Gastroesophageal sphincter (tissue), 4 donors: ENCODE measurements at regions not wholly inside any gene's neighbourhood (a gene's known extent, or its start where the extent isn't known, plus 50 kb on each side); places are given as distances from the start of the nearest gene placed in this dataset.
"Not testable (repeated sequence)": the region's sequence is repeated elsewhere in the genome, so short reads cannot be mapped to it uniquely, and the experiment has no call there.

Experiments used
- ATAC-seq: fragments of 150-250 bp; one replicate; pipeline ENCODE4 v1.9.1; 2016; ENCODE audit warnings: mild to moderate bottlenecking, moderate library complexity
- H3K27ac ChIP-seq, 4 donors: fragments of 200-600 bp; sonication (generic) in 3 of 4; 1 replicate in 3 of 4; 2 replicates in 1 of 4; pipeline ENCODE4 v1.5.1; 2016 to 2019
- H3K27me3 ChIP-seq: fragments of 200-600 bp; sonication (generic); one replicate; pipeline ENCODE4 v1.5.1; 2019
- H3K36me3 ChIP-seq, 2 donors: fragments of 200-600 bp; sonication (generic); one replicate each; pipeline ENCODE4 v1.5.1; 2019; ENCODE audit warnings: control low read depth in 1 of 2
- H3K4me1 ChIP-seq, 3 donors: fragments of 200-600 bp; sonication (generic); 1 replicate in 2 of 3; 2 replicates in 1 of 3; pipeline ENCODE4 v1.5.1; 2016 to 2019; ENCODE audit warnings: control low read depth in 2 of 3
- H3K4me3 ChIP-seq, 2 donors: fragments of 200-600 bp; sonication (generic); one replicate each; pipeline ENCODE4 v1.5.1; 2019; ENCODE audit warnings: mild to moderate bottlenecking in 1 of 2, moderate library complexity in 1 of 2
- H3K9me3 ChIP-seq, 3 donors: fragments of 200-600 bp; sonication (generic); one replicate each; pipeline ENCODE4 v1.5.1; 2017 to 2019; ENCODE audit warnings: control low read depth in 2 of 3
- CTCF ChIP-seq, 4 experiments: fragments of 200-600 bp in 2 of 4; fragments of 450-650 bp in 2 of 4; sonication (generic) in 1 of 4; IDR thresholded peaks; one replicate each; pipeline ENCODE4 v1.5.1; 2017 to 2019; ENCODE audit warnings: antibody characterized with exemption in 4 of 4, mild to moderate bottlenecking in 2 of 4, moderate library complexity in 2 of 4
- EP300 ChIP-seq: sonication (generic); formaldehyde crosslinking; IDR thresholded peaks from one replicate; pipeline ENCODE4 v1.6.1; 2017; ENCODE audit warnings: antibody characterized with exemption, mild to moderate bottlenecking
- POLR2A ChIP-seq, 2 donors: fragments of 450-650 bp; IDR thresholded peaks; one replicate each; pipeline ENCODE4 v1.6.1; 2017; ENCODE audit warnings: antibody characterized with exemption in 2 of 2, mild to moderate bottlenecking in 2 of 2, moderate library complexity in 1 of 2
- POLR2AphosphoS5 ChIP-seq: sonication (generic); formaldehyde crosslinking; IDR thresholded peaks from one replicate; pipeline ENCODE4 v1.6.1; 2017; ENCODE audit warnings: antibody characterized with exemption
- WGBS, 2 donors: methylation state at CpG; one replicate each; pipeline ENCODE4 v1.1.5; 2018; ENCODE audit warnings: low coverage in 1 of 2; 5-methylcytosine and 5-hydroxymethylcytosine counted together

- WGBS, 2 donors: 29 to 36% methylated on average over 1 of the region's 1 CpG
- Histone ChIP-seq H3K27me3 (no peaks in the 10 kb centered on the region), H3K4me3 (no peak overlapping the region), H3K9me3 (no peaks in the 10 kb centered on the region), H3K36me3 (no peaks in the 10 kb centered on the region), H3K4me1 (no peaks in the 10 kb centered on the region), H3K27ac (no peak overlapping the region)
- TF ChIP-seq CTCF (IDR thresholded peaks at IDR 0.05): no peak
- no peak for TF ChIP-seq POLR2AphosphoS5
- no peak for TF ChIP-seq POLR2A (IDR thresholded peaks at IDR 0.05)
- TF ChIP-seq EP300: no peak
- ATAC-seq: no peak
These were observed 194.6 kb upstream of the RGS17 start for GRCh38 chr6:153325661-153326060.

GRCh38 chr6:153312634-153313033, 181.6 kb upstream of the RGS17 start:
- Histone ChIP-seq H3K4me1 (no peaks in the 10 kb centered on the region), H3K4me3 (no peak overlapping the region), H3K27me3 (no peaks in the 10 kb centered on the region), H3K9me3 (no peaks in the 10 kb centered on the region), H3K36me3 (no peaks in the 10 kb centered on the region), H3K27ac (no peak overlapping the region)
- no peak for TF ChIP-seq EP300
- no peak for TF ChIP-seq CTCF (IDR thresholded peaks at IDR 0.05)
- WGBS, 2 donors: 18 to 28% methylated on average over 3 of the region's 3 CpGs
- no peak for ATAC-seq

- Histone ChIP-seq H3K27me3 (no peaks in the 10 kb centered on the region), H3K4me3 (no peak overlapping the region), H3K36me3 (no peaks in the 10 kb centered on the region), H3K4me1 (no peaks in the 10 kb centered on the region), H3K27ac (no peak overlapping the region), H3K9me3 (no peaks in the 10 kb centered on the region)
- 24 to 40% methylated on average over 1 to 2 of the region's 2 CpGs for WGBS, 2 donors
- TF ChIP-seq EP300: no peak
- no peak for TF ChIP-seq POLR2A (IDR thresholded peaks at IDR 0.05)
- TF ChIP-seq CTCF (IDR thresholded peaks at IDR 0.05): no peak
- TF ChIP-seq POLR2AphosphoS5: no peak
- no peak for ATAC-seq
These were observed 178.6 kb upstream of the RGS17 start for GRCh38 chr6:153309651-153310050.

GRCh38 chr6:153302133-153302532, 171.1 kb upstream of the RGS17 start:
- ATAC-seq: no peak
- 67 to 88% methylated on average over 1 to 5 of the region's 8 CpGs for WGBS, 2 donors
- no peaks in the 10 kb centered on the region for H3K9me3 ChIP-seq

GRCh38 chr6:153301602-153302001, 170.5 kb upstream of the RGS17 start:
- no peak for ATAC-seq
- no peak overlapping the region for H3K4me3 ChIP-seq
- H3K27ac ChIP-seq: no peak overlapping the region
- no peaks in the 10 kb centered on the region for H3K4me1 ChIP-seq
- H3K27me3 ChIP-seq: no peaks in the 10 kb centered on the region
- no peak for TF ChIP-seq POLR2A (IDR thresholded peaks at IDR 0.05)
- TF ChIP-seq EP300: no peak
- no peak for TF ChIP-seq POLR2AphosphoS5
- TF ChIP-seq CTCF (IDR thresholded peaks at IDR 0.05): no peak
- 36 to 50% methylated on average over 5 of the region's 6 CpGs for WGBS, 2 donors
- H3K36me3 ChIP-seq: no peaks in the 10 kb centered on the region
- no peaks in the 10 kb centered on the region for H3K9me3 ChIP-seq

More at GRCh38 chr6:153302133-153302532, 171.1 kb upstream of the RGS17 start:
- TF ChIP-seq POLR2A (IDR thresholded peaks at IDR 0.05) (no peak), EP300 (no peak), CTCF (IDR thresholded peaks at IDR 0.05) (no peak)
- Histone ChIP-seq H3K27ac (no peak overlapping the region), H3K4me3 (no peak overlapping the region), H3K27me3 (no peaks in the 10 kb centered on the region), H3K4me1 (no peaks in the 10 kb centered on the region), H3K36me3 (no peaks in the 10 kb centered on the region)

- 40% methylated on average over 2 of the region's 14 CpGs; no CpG with 5 or more reads in 1 of the 2 donors for WGBS, 2 donors
- not testable (repeated sequence) for H3K27me3 ChIP-seq
These were observed 151.4 kb upstream of the RGS17 start for GRCh38 chr6:153282456-153282855.

More at GRCh38 chr6:153282456-153282855, 151.4 kb upstream of the RGS17 start:
- ATAC-seq, H3K4me1 ChIP-seq, H3K4me3 ChIP-seq, H3K27ac ChIP-seq, H3K9me3 ChIP-seq, H3K36me3 ChIP-seq: not testable (repeated sequence)
